ENCODE measurements at regions not wholly inside any gene's neighbourhood (a gene's known extent, or its start where the extent isn't known, plus 50 kb on each side); places are given as distances from the start of the nearest gene placed in this dataset.
A peak's percentile ranks its signal among the peaks of the same experiment; 100 is the strongest.
"Not testable (repeated sequence)": the region's sequence is repeated elsewhere in the genome, so short reads cannot be mapped to it uniquely, and the experiment has no call there.

GRCh38 chr1:58964428-58964827, 180.6 kb upstream of the JUN start:
- H3K27ac Mint-ChIP-seq = peak overlapping the region in 1 of 2 donors; percentile 17
- ATAC-seq (no peak), DNase-seq (ENCODE audit: low spot score in 2 of 2) (no peak)
- peaks cover 0 to 12% of the 10 kb centered on the region in 2 donors for H3K9me3 Mint-ChIP-seq
- no peaks in the 10 kb centered on the region for H3K36me3 Mint-ChIP-seq

DNA sequence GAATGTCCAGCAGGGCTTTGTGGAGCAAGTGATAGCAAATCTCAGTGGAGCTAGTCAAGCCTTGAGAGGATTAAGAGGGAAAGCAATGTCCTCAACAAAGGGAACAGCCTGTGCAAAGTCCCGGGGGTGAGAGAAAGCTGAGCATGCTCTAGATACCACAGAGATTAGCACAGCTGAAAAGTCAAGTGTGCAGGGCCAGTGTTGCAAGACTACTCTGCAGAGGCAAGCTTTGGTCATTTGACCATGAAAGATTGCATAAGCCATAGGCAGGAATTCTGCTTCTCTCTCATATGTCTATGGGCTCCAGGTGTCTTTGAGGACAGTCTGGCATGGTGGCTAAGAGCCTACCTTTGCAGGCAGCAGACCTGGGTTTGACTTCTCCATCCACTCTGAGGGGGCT, 181.0 kb upstream of the JUN start:
- no peak for DNase-seq (ENCODE audit: low spot score in 2 of 2)
- Mint-ChIP-seq H3K9me3 (peaks cover 0 to 12% of the 10 kb centered on the region in 2 donors), H3K27ac (peak overlapping the region in 1 of 2 donors; percentile 17), H3K36me3 (no peaks in the 10 kb centered on the region)
- no peak for ATAC-seq

GRCh38 chr1:58966103-58966916, 182.5 kb upstream of the JUN start:
- H3K36me3 Mint-ChIP-seq = no peaks in the 10 kb centered on the region
- H3K9me3 Mint-ChIP-seq = peaks cover 0 to 7% of the 10 kb centered on the region in 2 donors
- ATAC-seq (no peak), DNase-seq (ENCODE audit: low spot score in 2 of 2) (no peak)
- H3K27ac Mint-ChIP-seq = peak overlapping the region; percentile 41 to 56

- no peak for DNase-seq (ENCODE audit: low spot score in 2 of 2)
- H3K36me3 Mint-ChIP-seq = no peaks in the 10 kb centered on the region
- H3K27ac Mint-ChIP-seq = peak overlapping the region in 1 of 2 donors; percentile 78
- H3K9me3 Mint-ChIP-seq = peaks cover 0 to 7% of the 10 kb centered on the region in 2 donors
- no peak for ATAC-seq
Measured at GRCh38 chr1:58966917-58967740, 183.3 kb upstream of the JUN start.

DNA sequence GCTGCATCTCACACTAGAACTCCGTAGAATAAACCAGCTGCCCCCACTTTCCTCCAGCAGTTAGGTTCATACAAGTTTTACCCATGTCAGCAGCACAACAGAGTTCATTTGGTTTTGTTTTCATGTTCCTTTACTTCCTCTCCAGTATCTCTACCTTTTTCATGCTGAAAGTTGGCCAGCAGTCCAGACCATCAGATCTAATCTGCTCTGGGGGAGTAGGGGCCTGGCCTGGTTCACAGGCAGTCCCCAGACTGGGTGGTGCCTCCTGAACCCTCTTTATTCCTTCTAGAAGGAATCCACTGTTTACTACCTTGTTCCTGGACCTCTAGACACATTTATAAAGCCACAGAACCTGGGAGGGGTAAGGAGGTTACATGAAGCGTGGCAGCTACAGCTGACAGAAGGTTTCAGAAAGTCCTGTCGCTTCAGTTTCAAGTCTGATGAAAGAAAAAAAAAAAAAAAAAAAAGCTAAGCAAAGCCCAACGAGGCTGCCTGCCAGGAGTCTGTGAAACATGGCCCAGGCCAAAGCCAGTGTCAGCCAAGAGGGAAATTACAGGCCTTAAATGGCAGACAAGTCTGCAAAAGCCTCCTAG, 184.6 kb upstream of the JUN start:
- H3K27ac Mint-ChIP-seq = peak overlapping the region; percentile 78 to 81
- peak in 1 of 2 donors; percentile 10 for DNase-seq (ENCODE audit: low spot score in 2 of 2)
- ATAC-seq = peak; percentile 57 to 73
- peaks cover 0 to 7% of the 10 kb centered on the region in 2 donors for H3K9me3 Mint-ChIP-seq
- no peaks in the 10 kb centered on the region for H3K36me3 Mint-ChIP-seq

DNA sequence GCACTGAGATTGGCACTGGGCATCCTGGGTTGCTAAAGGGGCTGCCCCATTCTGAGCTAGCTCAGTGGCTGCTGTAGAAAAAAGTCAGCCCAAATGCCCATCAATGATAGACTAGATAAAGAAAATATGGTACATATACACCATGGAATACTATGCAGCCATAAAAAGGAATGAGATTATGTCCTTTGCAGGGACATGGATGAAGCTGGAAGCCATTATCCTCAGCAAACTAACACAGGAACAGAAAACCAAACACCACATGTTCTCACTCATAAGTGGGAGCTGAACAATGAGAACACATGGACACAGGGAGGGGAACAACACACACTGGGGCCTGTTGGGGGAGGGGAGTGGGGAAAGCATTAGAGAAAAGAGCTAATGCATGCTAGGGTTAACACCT, 185.3 kb upstream of the JUN start:
- not testable (repeated sequence) for DNase-seq (ENCODE audit: low spot score in 2 of 2); H3K9me3 Mint-ChIP-seq; ATAC-seq; H3K36me3 Mint-ChIP-seq
- peak overlapping the region in 1 of 2 donors; percentile 36 for H3K27ac Mint-ChIP-seq

- Mint-ChIP-seq H3K9me3 (no peaks in the 10 kb centered on the region), H3K27ac (no peak overlapping the region), H3K36me3 (no peaks in the 10 kb centered on the region)
- DNase-seq (ENCODE audit: low spot score in 2 of 2) = no peak
- ATAC-seq = no peak
Measured at GRCh38 chr1:58971629-58972140, 187.8 kb upstream of the JUN start.

DNA sequence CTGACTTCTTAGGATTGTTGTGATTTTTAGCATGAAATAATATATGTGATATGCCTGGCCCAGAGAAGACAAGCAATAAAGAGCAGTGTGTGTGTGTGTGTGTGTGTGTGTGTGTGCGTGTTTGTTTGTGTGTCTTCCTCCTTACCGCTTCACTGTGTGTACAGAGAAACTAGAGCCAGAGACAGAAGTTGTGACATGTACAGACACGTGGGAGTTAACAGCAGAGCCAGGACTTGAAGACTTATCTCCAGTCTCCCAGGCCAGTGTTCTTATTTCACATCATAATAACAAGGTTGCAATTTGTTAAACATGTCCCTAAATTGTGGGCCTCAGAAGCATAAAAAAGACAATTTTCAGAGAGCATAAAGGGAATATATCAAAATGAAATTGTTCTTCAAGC, 192.0 kb upstream of the JUN start:
- Mint-ChIP-seq H3K36me3 (no peaks in the 10 kb centered on the region), H3K9me3 (peaks cover 0 to 8% of the 10 kb centered on the region in 2 donors), H3K27ac (no peak overlapping the region)
- DNase-seq (ENCODE audit: low spot score in 2 of 2) (no peak), ATAC-seq (no peak)

GRCh38 chr1:58976294-58976693, 192.4 kb upstream of the JUN start:
- no peak for ATAC-seq
- no peak for DNase-seq (ENCODE audit: low spot score in 2 of 2)
- peaks cover 0 to 8% of the 10 kb centered on the region in 2 donors for H3K9me3 Mint-ChIP-seq
- no peaks in the 10 kb centered on the region for H3K36me3 Mint-ChIP-seq
- no peak overlapping the region for H3K27ac Mint-ChIP-seq

DNA sequence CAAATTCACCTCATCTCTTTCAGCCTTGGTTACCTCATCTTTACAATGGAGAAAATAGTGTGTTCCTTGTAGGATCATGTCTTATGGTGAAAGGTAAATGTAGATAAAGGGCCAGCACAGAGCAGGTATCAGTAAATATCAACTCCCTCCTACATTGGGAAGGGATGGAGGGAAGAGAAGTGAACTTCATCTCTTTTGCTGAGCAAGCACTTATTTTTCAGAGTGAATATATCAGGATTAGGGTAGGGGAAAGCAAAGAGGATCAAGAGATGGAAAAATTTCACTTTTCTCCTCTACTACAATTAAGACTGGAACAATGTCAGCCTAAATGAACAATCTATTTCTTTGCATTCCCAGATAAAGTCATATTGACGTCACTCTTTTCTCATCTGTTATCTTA, 193.8 kb upstream of the JUN start:
- Mint-ChIP-seq H3K36me3 (no peaks in the 10 kb centered on the region), H3K9me3 (peaks cover 0 to 8% of the 10 kb centered on the region in 2 donors), H3K27ac (no peak overlapping the region)
- ATAC-seq (no peak), DNase-seq (ENCODE audit: low spot score in 2 of 2) (no peak)

DNA sequence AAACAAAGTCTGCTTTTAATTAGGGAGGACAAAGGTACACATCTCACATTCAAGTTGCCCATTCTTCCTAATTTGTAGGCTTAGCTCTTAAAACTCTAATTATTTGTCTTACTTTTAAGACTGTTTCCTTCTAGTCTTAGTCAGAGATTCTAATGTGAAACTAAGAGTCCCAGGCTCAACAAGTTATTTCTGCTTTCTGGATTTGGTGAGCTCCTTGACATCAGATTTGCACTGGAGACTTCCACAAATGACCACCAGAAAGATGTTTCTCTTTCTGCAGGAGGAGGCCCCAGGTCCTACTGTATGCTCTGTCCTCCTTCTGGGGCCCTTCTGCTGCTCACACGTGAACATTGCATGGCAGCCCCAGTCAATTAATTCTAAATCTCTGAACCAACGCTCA, 194.2 kb upstream of the JUN start:
- Mint-ChIP-seq H3K9me3 (peaks cover 0 to 8% of the 10 kb centered on the region in 2 donors), H3K27ac (no peak overlapping the region), H3K36me3 (no peaks in the 10 kb centered on the region)
- DNase-seq (ENCODE audit: low spot score in 2 of 2) (no peak), ATAC-seq (no peak)

DNA sequence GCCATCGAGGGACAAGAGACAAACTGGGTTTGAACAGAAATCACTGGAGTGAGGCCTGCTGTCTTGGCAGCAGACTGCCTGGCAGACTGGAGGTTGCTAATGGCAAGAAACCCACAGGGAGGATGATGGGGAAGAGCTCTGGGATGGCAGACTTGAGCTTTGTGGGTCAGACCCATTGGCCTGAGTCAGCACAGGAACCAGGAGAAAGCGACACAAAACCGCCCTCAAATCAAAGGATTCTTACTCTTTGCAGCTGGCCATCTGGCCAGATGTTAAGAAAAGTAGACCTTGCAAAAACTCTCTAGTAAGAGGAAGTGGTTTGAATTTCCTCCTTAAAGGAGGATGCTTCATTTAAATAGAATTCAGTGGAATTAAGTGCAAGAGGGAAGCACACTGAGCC, 195.2 kb upstream of the JUN start:
- no peak overlapping the region for H3K27ac Mint-ChIP-seq
- no peak for DNase-seq (ENCODE audit: low spot score in 2 of 2)
- no peaks in the 10 kb centered on the region for H3K36me3 Mint-ChIP-seq
- ATAC-seq = no peak
- peaks cover 0 to 8% of the 10 kb centered on the region in 2 donors for H3K9me3 Mint-ChIP-seq

DNA sequence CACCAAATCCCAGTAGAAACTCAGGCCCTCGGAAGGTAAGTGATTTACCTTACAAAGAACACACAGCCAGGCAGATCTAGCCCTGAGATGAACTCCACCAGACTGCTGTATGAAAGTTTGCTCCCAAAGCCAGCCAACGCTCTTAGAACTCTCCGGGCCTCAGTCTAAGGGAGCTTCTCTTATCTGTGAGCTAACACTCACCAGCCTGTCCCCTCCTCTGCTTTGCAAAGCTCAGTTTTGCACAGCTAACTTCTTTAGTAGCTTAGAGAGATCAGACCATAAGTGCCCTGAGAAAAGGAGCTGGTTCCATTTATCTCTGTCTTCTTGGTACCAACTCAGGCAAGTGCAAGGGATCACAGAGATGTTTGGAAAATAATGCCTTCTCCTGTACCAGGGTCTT, 195.8 kb upstream of the JUN start:
- Mint-ChIP-seq H3K27ac (no peak overlapping the region), H3K36me3 (no peaks in the 10 kb centered on the region), H3K9me3 (peaks cover 0 to 8% of the 10 kb centered on the region in 2 donors)
- ATAC-seq = no peak
- no peak for DNase-seq (ENCODE audit: low spot score in 2 of 2)

DNA sequence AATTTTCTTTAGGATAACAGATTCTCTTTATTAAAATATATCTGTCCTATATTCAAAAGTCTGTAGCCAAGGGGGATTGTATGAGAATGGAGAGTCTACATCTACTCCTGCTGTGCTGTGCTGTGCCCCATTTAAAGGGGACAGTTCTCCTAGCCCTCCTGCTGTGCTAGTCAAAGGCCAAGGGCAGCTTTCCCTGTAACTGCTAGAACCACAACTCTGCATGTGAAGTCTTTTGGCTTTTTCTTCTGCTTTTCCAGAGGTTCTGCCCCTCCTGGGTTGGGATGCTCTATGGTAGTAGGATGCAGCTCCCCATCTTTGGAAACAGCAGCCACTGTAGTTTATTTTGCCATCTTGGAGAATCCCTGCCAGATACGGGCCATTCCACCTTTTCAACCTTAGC, 197.5 kb upstream of the JUN start:
- ATAC-seq (no peak), DNase-seq (ENCODE audit: low spot score in 2 of 2) (no peak)
- H3K9me3 Mint-ChIP-seq = peaks cover 0 to 8% of the 10 kb centered on the region in 2 donors
- H3K27ac Mint-ChIP-seq = no peak overlapping the region
- no peaks in the 10 kb centered on the region for H3K36me3 Mint-ChIP-seq

DNA sequence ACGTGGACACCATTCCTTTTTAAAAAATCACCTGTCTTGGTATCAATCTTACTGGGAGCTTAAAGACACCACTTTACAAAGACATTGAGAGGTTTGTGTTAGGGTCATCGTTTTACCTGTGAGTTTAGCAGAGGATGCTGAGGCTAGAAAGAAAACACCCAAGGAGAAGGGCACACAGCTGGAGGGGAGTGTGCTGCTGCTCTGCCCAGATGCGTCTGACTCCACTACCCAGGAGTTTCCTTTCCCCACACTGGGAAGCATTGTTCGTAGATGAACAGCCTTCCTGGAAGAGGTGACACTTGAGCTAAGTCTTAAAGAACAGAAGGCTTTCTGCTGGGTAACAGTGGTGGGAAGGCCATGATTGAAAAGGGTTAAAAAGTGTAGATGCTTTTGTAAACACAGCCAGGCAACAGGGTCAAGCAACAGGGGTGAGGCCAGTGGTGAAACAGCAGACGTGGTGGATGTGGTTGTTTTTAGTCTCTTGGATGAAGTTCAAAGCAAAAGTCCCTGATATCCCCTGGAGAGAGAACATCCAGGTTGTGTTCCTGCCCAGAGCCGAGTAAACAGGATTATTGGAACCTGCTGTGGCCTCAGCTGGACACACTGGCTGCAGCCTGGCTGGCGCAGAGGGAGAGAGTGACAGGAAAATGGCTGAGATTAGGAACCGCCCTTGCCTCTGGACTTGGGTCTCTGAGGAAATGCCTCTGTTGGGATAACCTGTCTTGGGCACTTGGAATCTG, 198.6 kb upstream of the JUN start:
- Mint-ChIP-seq H3K9me3 (peaks cover 0 to 8% of the 10 kb centered on the region in 2 donors), H3K27ac (no peak overlapping the region), H3K36me3 (no peaks in the 10 kb centered on the region)
- no peak for ATAC-seq
- no peak for DNase-seq (ENCODE audit: low spot score in 2 of 2)

DNA sequence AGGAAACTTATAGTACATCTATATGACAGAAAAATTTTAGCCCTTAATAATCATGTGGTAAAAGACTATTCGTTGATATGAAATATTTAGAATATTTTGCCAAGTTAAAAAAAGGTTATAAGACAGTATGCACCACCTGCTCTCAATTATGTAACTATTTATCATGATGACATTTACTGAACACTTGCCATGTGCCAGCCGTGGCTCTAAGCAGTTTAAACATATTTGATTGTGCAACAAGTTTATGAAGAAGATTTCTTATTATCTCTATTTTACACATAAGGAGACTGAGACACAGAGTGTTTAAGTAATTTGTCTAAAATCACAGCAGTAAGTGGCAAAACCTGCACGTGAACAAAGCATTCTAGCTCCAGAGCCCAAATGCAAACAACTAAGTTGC, 199.3 kb upstream of the JUN start:
- no peaks in the 10 kb centered on the region for H3K36me3 Mint-ChIP-seq
- ATAC-seq (no peak), DNase-seq (ENCODE audit: low spot score in 2 of 2) (no peak)
- peaks cover 0 to 4% of the 10 kb centered on the region in 2 donors for H3K9me3 Mint-ChIP-seq
- no peak overlapping the region for H3K27ac Mint-ChIP-seq
